Breast epithelium (tissue), 4 donors: ENCODE measurements at regions not wholly inside any gene's neighbourhood (a gene's known extent, or its start where the extent isn't known, plus 50 kb on each side); places are given as distances from the start of the nearest gene placed in this dataset.

Experiments used
- DNase-seq, 2 donors: peaks; one replicate each; pipeline ENCODE4 v3.0.0-alpha.2; 2019; ENCODE audit warnings: low spot score in 2 of 2
- H3K27ac ChIP-seq, 2 donors: fragments of 200-600 bp; sonication (generic) in 1 of 2; one replicate each; pipeline ENCODE4 v1.5.1; 2016 to 2019; ENCODE audit warnings: mild to moderate bottlenecking in 1 of 2
- H3K27me3 ChIP-seq, 2 donors: fragments of 200-600 bp; sonication (generic) in 1 of 2; one replicate each; pipeline versions ENCODE4 v1.5.1 to v1.6.0; 2017 to 2019; ENCODE audit warnings: control low read depth in 1 of 2, mild to moderate bottlenecking in 1 of 2
- H3K36me3 ChIP-seq: fragments of 200-600 bp; one replicate; pipeline ENCODE4 v1.5.1; 2019
- H3K4me1 ChIP-seq, 2 donors: fragments of 200-600 bp; sonication (generic); one replicate each; pipeline ENCODE4 v1.5.1; 2016 to 2019; ENCODE audit warnings: control low read depth in 1 of 2
- H3K4me3 ChIP-seq, 3 donors: fragments of 200-600 bp; sonication (generic); 1 replicate in 2 of 3; 2 replicates in 1 of 3; pipeline ENCODE4 v1.5.1; 2016 to 2019; ENCODE audit warnings: mild to moderate bottlenecking in 3 of 3, moderate library complexity in 2 of 3
- H3K9me3 ChIP-seq, 2 donors: fragments of 200-600 bp; sonication (generic) in 1 of 2; one replicate each; pipeline ENCODE4 v1.5.1; 2016 to 2019; ENCODE audit warnings: control low read depth in 1 of 2
- CTCF ChIP-seq, 3 donors: fragments of 450-650 bp; IDR thresholded peaks; one replicate each; pipeline ENCODE4 v1.5.1; 2016 to 2017; ENCODE audit warnings: antibody characterized with exemption in 3 of 3, mild to moderate bottlenecking in 3 of 3, moderate library complexity in 3 of 3
- POLR2A ChIP-seq: fragments of 450-650 bp; IDR thresholded peaks from one replicate; pipeline ENCODE4 v1.6.1; 2016; ENCODE audit warnings: antibody characterized with exemption, mild to moderate bottlenecking, moderate library complexity
- POLR2AphosphoS5 ChIP-seq, 3 donors: sonication (generic); formaldehyde crosslinking; IDR thresholded peaks; one replicate each; pipeline ENCODE4 v1.6.1; 2017; ENCODE audit warnings: antibody characterized with exemption in 3 of 3
- intact Hi-C: fragments of 100-400 bp; cut with DNase I; formaldehyde crosslinking; loops from one replicate; pipeline ENCODE4 v1.15.1; 2023; ENCODE audit warnings: low total_unique reads

- Histone ChIP-seq H3K4me3 (no peak overlapping the region), H3K4me1 (no peaks in the 10 kb centered on the region), H3K36me3 (no peaks in the 10 kb centered on the region), H3K9me3 (no peaks in the 10 kb centered on the region), H3K27ac (no peak overlapping the region), H3K27me3 (no peaks in the 10 kb centered on the region)
- TF ChIP-seq POLR2A, result no peak
- DNase-seq, result no peak
- intact Hi-C loops, result no loop called here
Observed at GRCh38 chr10:124318811-124319210, 99.9 kb downstream of the OAT start.

GRCh38 chr10:124318076-124318475, 100.6 kb downstream of the OAT start:
- H3K4me1 ChIP-seq, result no peaks in the 10 kb centered on the region
- intact Hi-C loops, result no loop called here
- no peaks in the 10 kb centered on the region for H3K27me3 ChIP-seq
- TF ChIP-seq CTCF (IDR thresholded peaks at IDR 0.05) (no peak), POLR2AphosphoS5 (IDR thresholded peaks at IDR 0.05) (no peak), POLR2A (no peak)
- no peak overlapping the region for H3K27ac ChIP-seq
- no peaks in the 10 kb centered on the region for H3K9me3 ChIP-seq
- no peaks in the 10 kb centered on the region for H3K36me3 ChIP-seq
- no peak overlapping the region for H3K4me3 ChIP-seq
- DNase-seq, result no peak

GRCh38 chr10:124316326-124316725, 102.4 kb downstream of the OAT start:
- no peak for DNase-seq
- no peaks in the 10 kb centered on the region for H3K9me3 ChIP-seq
- H3K27me3 ChIP-seq, result no peaks in the 10 kb centered on the region
- H3K4me1 ChIP-seq, result no peaks in the 10 kb centered on the region
- H3K36me3 ChIP-seq, result no peaks in the 10 kb centered on the region
- TF ChIP-seq CTCF (IDR thresholded peaks at IDR 0.05) (no peak), POLR2AphosphoS5 (IDR thresholded peaks at IDR 0.05) (no peak), POLR2A (no peak)
- no peak overlapping the region for H3K27ac ChIP-seq
- intact Hi-C loops, result no loop called here
- no peak overlapping the region for H3K4me3 ChIP-seq

- TF ChIP-seq POLR2A (no peak), POLR2AphosphoS5 (IDR thresholded peaks at IDR 0.05) (no peak), CTCF (IDR thresholded peaks at IDR 0.05) (no peak)
- no peak overlapping the region for H3K27ac ChIP-seq
- no peaks in the 10 kb centered on the region for H3K36me3 ChIP-seq
- no peaks in the 10 kb centered on the region for H3K4me1 ChIP-seq
- H3K27me3 ChIP-seq, result no peaks in the 10 kb centered on the region
- intact Hi-C loops, result no loop called here
- H3K4me3 ChIP-seq, result no peak overlapping the region
- no peaks in the 10 kb centered on the region for H3K9me3 ChIP-seq
- DNase-seq, result no peak
Observed at GRCh38 chr10:124315591-124316270, 103.0 kb downstream of the OAT start.

- H3K27ac ChIP-seq, result no peak overlapping the region
Observed at GRCh38 chr10:124313374-124313773, 105.3 kb downstream of the OAT start.

More at GRCh38 chr10:124313374-124313773, 105.3 kb downstream of the OAT start:
- TF ChIP-seq CTCF (IDR thresholded peaks at IDR 0.05) (no peak), POLR2AphosphoS5 (IDR thresholded peaks at IDR 0.05) (no peak), POLR2A (no peak)
- intact Hi-C loops, result loop anchor here (2.0 kb wide), 1 partner anchor 73 kb away; no protein-coding TSS in a partner anchor
- H3K9me3 ChIP-seq, result no peaks in the 10 kb centered on the region
- DNase-seq, result peak in 1 of 2 donors; percentile 6
- no peaks in the 10 kb centered on the region for H3K36me3 ChIP-seq
- H3K27me3 ChIP-seq, result no peaks in the 10 kb centered on the region
- H3K4me3 ChIP-seq, result no peak overlapping the region
- H3K4me1 ChIP-seq, result no peaks in the 10 kb centered on the region
